Trophoblast cell (in vitro differentiated cells and primary cell): ENCODE measurements at regions not wholly inside any gene's neighbourhood (a gene's known extent, or its start where the extent isn't known, plus 50 kb on each side); places are given as distances from the start of the nearest gene placed in this dataset.

Experiments
- DNase-seq, 2 donors: peaks; one replicate each; pipeline ENCODE4 v3.0.0-alpha.2; 2016
- H2AFZ ChIP-seq: 2 replicates; pipeline ENCODE4 v1.6.1; 2013; ENCODE audit warnings: low read length, moderate library complexity, mild to moderate bottlenecking; ENCODE audit not compliant: insufficient read depth, poor library complexity
- H2AK5ac ChIP-seq: 2 replicates; pipeline ENCODE4 v1.6.1; 2013; ENCODE audit warnings: mild to moderate bottlenecking, low read length
- H2BK120ac ChIP-seq: 2 replicates; pipeline ENCODE4 v1.6.1; 2013; ENCODE audit warnings: low read length, mild to moderate bottlenecking, moderate library complexity; ENCODE audit not compliant: insufficient read depth, poor library complexity
- H2BK12ac ChIP-seq: 2 replicates; pipeline ENCODE4 v1.6.1; 2013; ENCODE audit warnings: mild to moderate bottlenecking, low read length, moderate library complexity
- H2BK5ac ChIP-seq: 2 replicates; pipeline ENCODE4 v1.6.1; 2013; ENCODE audit warnings: low read length, low read depth, moderate library complexity, mild to moderate bottlenecking; ENCODE audit not compliant: poor library complexity
- H3K14ac ChIP-seq: 2 replicates; pipeline ENCODE4 v1.6.1; 2013; ENCODE audit warnings: mild to moderate bottlenecking, low read length
- H3K18ac ChIP-seq: 2 replicates; pipeline ENCODE4 v1.6.1; 2013; ENCODE audit warnings: mild to moderate bottlenecking, low read length
- H3K23ac ChIP-seq: 2 replicates; pipeline ENCODE4 v1.6.1; 2013; ENCODE audit warnings: low read length
- H3K27ac ChIP-seq: 2 replicates; pipeline ENCODE4 v1.5.1; 2013; ENCODE audit warnings: low read depth, mild to moderate bottlenecking, inconsistent platforms, low read length, moderate library complexity
- H3K27me3 ChIP-seq: 2 replicates; pipeline ENCODE4 v1.6.1; 2013; ENCODE audit warnings: inconsistent platforms, mild to moderate bottlenecking, low read length, moderate library complexity; ENCODE audit not compliant: insufficient read depth
- H3K36me3 ChIP-seq, 2 experiments: 1 replicate in 1 of 2; 2 replicates in 1 of 2; pipeline ENCODE4 v1.6.1; 2013; ENCODE audit warnings: low read length in 2 of 2, mild to moderate bottlenecking in 2 of 2, moderate library complexity in 1 of 2; ENCODE audit not compliant: insufficient read depth in 2 of 2, control insufficient read depth in 1 of 2
- H3K4ac ChIP-seq: 2 replicates; pipeline ENCODE4 v1.6.1; 2013; ENCODE audit warnings: low read depth, mild to moderate bottlenecking, low read length, moderate library complexity
- H3K4me1 ChIP-seq, 2 experiments: 1 replicate in 1 of 2; 2 replicates in 1 of 2; pipeline ENCODE4 v1.6.1; 2013; ENCODE audit warnings: low read length in 2 of 2, mild to moderate bottlenecking in 2 of 2, moderate library complexity in 1 of 2; ENCODE audit not compliant: insufficient read depth in 2 of 2, control insufficient read depth in 1 of 2
- H3K4me2 ChIP-seq: 2 replicates; pipeline ENCODE4 v1.6.1; 2013; ENCODE audit warnings: inconsistent platforms, mild to moderate bottlenecking, low read length, moderate library complexity
- H3K4me3 ChIP-seq: 2 replicates; pipeline ENCODE4 v1.5.1; 2013; ENCODE audit warnings: mild to moderate bottlenecking, low read depth, low read length, inconsistent platforms
- H3K79me1 ChIP-seq: one replicate; pipeline ENCODE4 v1.6.1; 2013; ENCODE audit warnings: low read length
- H3K79me2 ChIP-seq: 2 replicates; pipeline ENCODE4 v1.6.1; 2013; ENCODE audit warnings: low read length, mild to moderate bottlenecking; ENCODE audit not compliant: control insufficient read depth, insufficient read depth, poor library complexity
- H3K9ac ChIP-seq: 2 replicates; pipeline ENCODE4 v1.6.1; 2013; ENCODE audit warnings: mild to moderate bottlenecking, low read length
- H3K9me3 ChIP-seq: 2 replicates; pipeline ENCODE4 v1.6.1; 2013; ENCODE audit warnings: low read depth, mild to moderate bottlenecking, control low read depth, inconsistent platforms, low read length; ENCODE audit not compliant: insufficient read depth
- H4K12ac ChIP-seq: 2 replicates; pipeline ENCODE4 v1.6.1; 2013; ENCODE audit warnings: low read depth, mild to moderate bottlenecking, low read length, moderate library complexity
- H4K8ac ChIP-seq: 2 replicates; pipeline ENCODE4 v1.6.1; 2013; ENCODE audit warnings: low read depth, mild to moderate bottlenecking, low read length, moderate library complexity
- H4K91ac ChIP-seq: one replicate; pipeline ENCODE4 v1.6.1; 2013; ENCODE audit warnings: low read depth, mild to moderate bottlenecking, low read length, moderate library complexity
- WGBS: extraction: QIAGEN DNeasy Blood & Tissue Kit; methylation state at CpG from one replicate; pipeline ENCODE4 v1.1.7; 2013; ENCODE audit warnings: missing lambda C conversion rate; ENCODE audit not compliant: insufficient read length, insufficient coverage; ENCODE audit errors: extremely low coverage; 5-methylcytosine and 5-hydroxymethylcytosine counted together

DNA sequence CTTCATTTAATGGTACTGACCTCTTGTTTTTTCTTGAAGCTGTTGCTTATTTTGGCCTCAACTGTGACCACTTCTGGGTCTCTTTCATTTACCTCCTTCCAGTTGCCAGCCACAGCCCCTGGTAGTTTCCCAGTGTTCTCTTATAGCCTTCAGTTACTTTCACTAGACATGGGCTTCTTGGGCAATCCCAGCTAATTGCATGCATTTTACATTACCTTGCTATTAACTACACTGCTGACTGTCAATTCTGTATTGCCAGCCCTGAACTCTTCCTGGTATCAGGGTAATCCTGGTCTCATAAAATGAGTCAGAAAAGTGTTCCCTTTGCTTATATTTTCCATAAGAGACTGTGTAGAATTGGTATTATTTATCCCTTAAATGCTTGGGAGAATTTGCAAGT is 195.8 kb upstream of the LARGE1 start:
- Histone ChIP-seq H4K91ac (no peak overlapping the region), H3K79me1 (no peaks in the 10 kb centered on the region), H3K4me1 (no peaks in the 10 kb centered on the region), H3K4ac (no peak overlapping the region), H2AFZ (no peak overlapping the region), H3K9ac (no peak overlapping the region), H3K4me2 (no peak overlapping the region), H2AK5ac (no peak overlapping the region), H3K79me2 (no peaks in the 10 kb centered on the region), H2BK12ac (no peak overlapping the region), H3K4me3 (no peak overlapping the region), H3K36me3 (no peaks in the 10 kb centered on the region), H3K27me3 (no peaks in the 10 kb centered on the region), H3K9me3 (no peaks in the 10 kb centered on the region), H4K8ac (no peak overlapping the region), H3K23ac (no peak overlapping the region), H2BK120ac (no peak overlapping the region), H3K18ac (no peak overlapping the region), H4K12ac (no peak overlapping the region), H2BK5ac (no peak overlapping the region), H3K14ac (no peak overlapping the region), H3K27ac (no peak overlapping the region)
- no peak for DNase-seq

DNA sequence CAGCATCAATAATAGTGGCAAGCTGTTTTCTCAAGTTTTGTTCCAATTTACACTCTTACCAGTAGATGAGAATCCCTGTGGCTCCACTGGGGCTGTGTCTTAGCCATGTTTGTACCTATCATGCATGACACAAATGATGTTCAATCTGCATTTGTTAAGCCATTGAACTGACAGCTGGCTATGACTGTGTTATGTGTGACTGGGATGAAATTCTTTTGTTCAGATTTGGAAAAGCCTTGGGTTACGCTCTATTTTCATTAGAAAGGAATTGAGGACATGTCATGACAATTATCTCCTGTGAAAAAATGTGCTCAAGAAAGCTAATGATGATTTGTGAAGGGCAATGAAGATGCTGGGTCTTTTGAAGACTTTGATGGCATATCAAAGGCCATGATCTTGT is 201.8 kb upstream of the LARGE1 start:
- Histone ChIP-seq H3K9ac (no peak overlapping the region), H3K4me3 (no peak overlapping the region), H3K4me1 (no peaks in the 10 kb centered on the region), H2AK5ac (no peak overlapping the region), H3K9me3 (no peaks in the 10 kb centered on the region), H3K14ac (no peak overlapping the region), H3K23ac (no peak overlapping the region), H3K79me1 (no peaks in the 10 kb centered on the region), H4K12ac (no peak overlapping the region), H2AFZ (no peak overlapping the region), H2BK5ac (no peak overlapping the region), H3K4me2 (no peak overlapping the region), H3K27me3 (no peaks in the 10 kb centered on the region), H4K91ac (no peak overlapping the region), H2BK12ac (no peak overlapping the region), H3K79me2 (no peaks in the 10 kb centered on the region), H3K27ac (no peak overlapping the region), H2BK120ac (no peak overlapping the region), H3K18ac (no peak overlapping the region), H4K8ac (no peak overlapping the region), H3K36me3 (no peaks in the 10 kb centered on the region), H3K4ac (no peak overlapping the region)
- DNase-seq: no peak
- no CpG with 5 or more reads among the region's 1 CpG for WGBS

DNA sequence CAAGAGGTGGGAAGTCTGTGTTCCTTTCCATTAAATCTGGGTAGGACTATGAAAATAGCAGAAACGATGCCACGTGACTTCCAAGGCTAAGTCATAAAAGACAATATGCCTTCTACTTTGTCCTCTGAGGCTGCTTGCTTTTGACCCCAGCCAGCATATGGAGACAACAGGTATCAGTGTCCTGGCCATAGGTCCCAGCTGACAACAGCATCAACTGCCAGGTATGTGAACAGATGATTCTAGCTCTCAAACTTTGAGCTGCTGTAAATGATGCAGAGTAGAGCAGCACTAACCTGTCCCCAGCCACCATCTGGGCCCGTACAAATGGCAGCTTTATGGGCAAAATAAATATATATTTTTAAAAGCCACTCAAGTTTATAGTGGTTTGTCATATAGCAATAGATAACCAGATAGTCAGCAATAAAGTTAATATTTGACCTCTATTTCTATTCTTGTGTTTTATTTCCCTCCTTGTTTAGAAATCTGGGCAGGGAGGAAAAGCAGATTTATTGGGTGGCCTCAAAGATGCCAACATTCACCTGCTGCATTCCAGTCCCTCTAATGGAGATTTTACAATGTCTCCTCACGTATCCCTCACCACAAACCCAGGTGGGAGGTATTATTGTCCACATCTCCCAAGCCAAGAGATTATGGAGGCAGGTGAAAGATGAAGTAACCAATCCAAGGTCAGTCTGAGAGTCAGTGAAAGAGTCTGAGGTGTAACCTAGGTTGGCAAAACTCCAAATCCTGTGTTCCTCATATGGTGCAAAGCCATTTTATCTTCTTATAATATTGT is 209.6 kb upstream of the LARGE1 start:
- peaks cover 2% of the 10 kb centered on the region for H3K9me3 ChIP-seq
- H4K12ac ChIP-seq: no peak overlapping the region
- no peak overlapping the region for H3K4ac ChIP-seq
- no peak overlapping the region for H3K27ac ChIP-seq
- no peak overlapping the region for H2BK120ac ChIP-seq
- no peaks in the 10 kb centered on the region for H3K27me3 ChIP-seq
- no peak overlapping the region for H4K91ac ChIP-seq
- no peaks in the 10 kb centered on the region for H3K4me1 ChIP-seq
- H3K4me2 ChIP-seq: no peak overlapping the region
- H3K79me2 ChIP-seq: no peaks in the 10 kb centered on the region
- no peak overlapping the region for H2AFZ ChIP-seq
- H4K8ac ChIP-seq: no peak overlapping the region
- no peak overlapping the region for H3K4me3 ChIP-seq
- H2AK5ac ChIP-seq: no peak overlapping the region
- no peak overlapping the region for H2BK12ac ChIP-seq
- H3K9ac ChIP-seq: no peak overlapping the region
- no peaks in the 10 kb centered on the region for H3K36me3 ChIP-seq
- H3K18ac ChIP-seq: no peak overlapping the region
- H3K23ac ChIP-seq: no peak overlapping the region
- H3K14ac ChIP-seq: no peak overlapping the region
- no peaks in the 10 kb centered on the region for H3K79me1 ChIP-seq
- no CpG with 5 or more reads among the region's 4 CpGs for WGBS
- no peak overlapping the region for H2BK5ac ChIP-seq
- no peak for DNase-seq

DNA sequence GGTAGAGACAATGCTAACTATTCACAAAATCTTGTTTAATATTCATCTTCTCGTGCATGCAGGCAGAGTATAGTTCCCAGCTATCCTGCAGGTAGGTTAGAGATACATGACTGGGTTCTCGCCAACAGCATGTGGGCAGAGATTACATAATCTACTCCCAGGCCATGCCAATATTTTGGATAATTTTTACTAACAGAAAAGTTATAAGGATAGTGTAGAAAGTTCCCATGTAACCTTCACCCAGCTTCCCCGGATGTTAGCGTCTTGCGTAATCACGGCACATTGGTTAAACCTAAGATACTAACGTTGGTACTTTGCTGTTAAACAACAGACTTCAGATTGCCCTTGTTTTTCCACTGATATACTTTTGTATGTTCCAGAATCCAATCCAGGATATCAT is 215.5 kb upstream of the LARGE1 start:
- no peak for DNase-seq
- H3K9me3 ChIP-seq: no peaks in the 10 kb centered on the region
- no peak overlapping the region for H2AFZ ChIP-seq
- no CpG with 5 or more reads among the region's 7 CpGs for WGBS
- no peak overlapping the region for H2AK5ac ChIP-seq
- H2BK120ac ChIP-seq: no peak overlapping the region
- no peak overlapping the region for H4K8ac ChIP-seq
- no peaks in the 10 kb centered on the region for H3K36me3 ChIP-seq
- H3K79me1 ChIP-seq: no peaks in the 10 kb centered on the region
- H3K4me2 ChIP-seq: no peak overlapping the region
- no peak overlapping the region for H2BK5ac ChIP-seq
- no peak overlapping the region for H3K4ac ChIP-seq
- no peaks in the 10 kb centered on the region for H3K4me1 ChIP-seq
- no peak overlapping the region for H4K12ac ChIP-seq
- H3K4me3 ChIP-seq: no peak overlapping the region
- no peaks in the 10 kb centered on the region for H3K27me3 ChIP-seq
- H3K79me2 ChIP-seq: no peaks in the 10 kb centered on the region
- H3K9ac ChIP-seq: no peak overlapping the region
- H3K27ac ChIP-seq: no peak overlapping the region
- no peak overlapping the region for H2BK12ac ChIP-seq
- no peak overlapping the region for H3K14ac ChIP-seq
- no peak overlapping the region for H3K23ac ChIP-seq
- no peak overlapping the region for H4K91ac ChIP-seq
- no peak overlapping the region for H3K18ac ChIP-seq
